Esophagus squamous epithelium (tissue), 5 donors: ENCODE measurements at regions not wholly inside any gene's neighbourhood (a gene's known extent, or its start where the extent isn't known, plus 50 kb on each side); places are given as distances from the start of the nearest gene placed in this dataset.

Source experiments
- DNase-seq: peaks from one replicate; lab custom pipeline; 2025; lab: John Stamatoyannopoulos, UW
- H3K27ac ChIP-seq, 4 donors: fragments of 200-600 bp; sonication (generic); one replicate each; pipeline ENCODE4 v1.5.1; 2016 to 2019; ENCODE audit warnings: mild to moderate bottlenecking in 1 of 4
- H3K27me3 ChIP-seq, 4 donors: fragments of 200-600 bp; sonication (generic); 1 replicate in 3 of 4; 2 replicates in 1 of 4; pipeline versions ENCODE4 v1.5.1 to v1.6.0; 2017 to 2021; ENCODE audit warnings: antibody characterized with exemption in 1 of 4
- H3K36me3 ChIP-seq, 3 donors: fragments of 200-600 bp; sonication (generic); one replicate each; pipeline ENCODE4 v1.5.1; 2016 to 2019
- H3K4me1 ChIP-seq, 3 donors: fragments of 200-600 bp; sonication (generic); one replicate each; pipeline ENCODE4 v1.5.1; 2017 to 2019
- H3K4me3 ChIP-seq, 4 donors: fragments of 200-600 bp; sonication (generic); 1 replicate in 3 of 4; 2 replicates in 1 of 4; pipeline ENCODE4 v1.5.1; 2016 to 2019; ENCODE audit warnings: mild to moderate bottlenecking in 2 of 4, moderate library complexity in 1 of 4
- H3K9me3 ChIP-seq, 3 donors: fragments of 200-600 bp; sonication (generic); one replicate each; pipeline ENCODE4 v1.5.1; 2016 to 2019
- CTCF ChIP-seq, 6 experiments: fragments of 450-650 bp in 4 of 6; fragments of 200-600 bp in 2 of 6; sonication (generic) in 2 of 6; IDR thresholded peaks; one replicate each; pipeline ENCODE4 v1.5.1; 2016 to 2019; ENCODE audit warnings: antibody characterized with exemption in 6 of 6, mild to moderate bottlenecking in 4 of 6, moderate library complexity in 4 of 6
- POLR2A ChIP-seq, 4 donors: fragments of 450-650 bp; IDR thresholded peaks; one replicate each; pipeline ENCODE4 v1.6.1; 2017; ENCODE audit warnings: antibody characterized with exemption in 4 of 4, mild to moderate bottlenecking in 4 of 4, moderate library complexity in 3 of 4
- WGBS, 2 donors: methylation state at CpG; one replicate each; pipeline ENCODE4 v1.1.5; 2018; 5-methylcytosine and 5-hydroxymethylcytosine counted together
- intact Hi-C: fragments of 100-400 bp; cut with DNase I; formaldehyde crosslinking; loops from one replicate; pipeline ENCODE4 v1.15.0; 2022
- donor health status: DM: yes; HTN: yes; CAD: no.

GRCh38 chr13:75995966-75996365 lies 359.8 kb downstream of the LMO7 start:
- Histone ChIP-seq H3K27me3 (no peaks in the 10 kb centered on the region), H3K36me3 (no peaks in the 10 kb centered on the region), H3K4me3 (no peak overlapping the region), H3K27ac (no peak overlapping the region), H3K9me3 (no peaks in the 10 kb centered on the region), H3K4me1 (no peaks in the 10 kb centered on the region)
- intact Hi-C loops, result no loop called here
- TF ChIP-seq CTCF (IDR thresholded peaks at IDR 0.05), result no peak
- TF ChIP-seq POLR2A (IDR thresholded peaks at IDR 0.05), result no peak
- WGBS, 2 donors, result 62 to 80% methylated on average over 2 of the region's 2 CpGs
- DNase-seq, result no peak

GRCh38 chr13:75993823-75994222 lies 357.7 kb downstream of the LMO7 start:
- H3K27me3 ChIP-seq, result no peaks in the 10 kb centered on the region

GRCh38 chr13:75993241-75993640 lies 357.1 kb downstream of the LMO7 start:
- Histone ChIP-seq H3K36me3 (no peaks in the 10 kb centered on the region), H3K4me3 (no peak overlapping the region), H3K4me1 (no peaks in the 10 kb centered on the region), H3K27me3 (no peaks in the 10 kb centered on the region), H3K9me3 (no peaks in the 10 kb centered on the region), H3K27ac (no peak overlapping the region)
- DNase-seq, result no peak
- 70 to 80% methylated on average over 3 of the region's 3 CpGs for WGBS, 2 donors
- intact Hi-C loops, result no loop called here
- TF ChIP-seq CTCF (IDR thresholded peaks at IDR 0.05), result no peak
- no peak for TF ChIP-seq POLR2A (IDR thresholded peaks at IDR 0.05)

More at GRCh38 chr13:75993823-75994222, 357.7 kb downstream of the LMO7 start:
- H3K27ac ChIP-seq, result no peak overlapping the region
- DNase-seq, result no peak
- 64 to 80% methylated on average over 8 of the region's 8 CpGs for WGBS, 2 donors
- H3K4me3 ChIP-seq, result no peak overlapping the region
- no peaks in the 10 kb centered on the region for H3K9me3 ChIP-seq
- intact Hi-C loops, result no loop called here
- TF ChIP-seq POLR2A (IDR thresholded peaks at IDR 0.05), result no peak
- no peak for TF ChIP-seq CTCF (IDR thresholded peaks at IDR 0.05)
- no peaks in the 10 kb centered on the region for H3K4me1 ChIP-seq
- no peaks in the 10 kb centered on the region for H3K36me3 ChIP-seq

GRCh38 chr13:75986818-75987217 lies 350.7 kb downstream of the LMO7 start:
- DNase-seq, result no peak
- Histone ChIP-seq H3K36me3 (no peaks in the 10 kb centered on the region), H3K4me1 (no peaks in the 10 kb centered on the region), H3K27ac (no peak overlapping the region), H3K27me3 (no peaks in the 10 kb centered on the region), H3K4me3 (no peak overlapping the region), H3K9me3 (no peaks in the 10 kb centered on the region)
- TF ChIP-seq POLR2A (IDR thresholded peaks at IDR 0.05), result no peak
- TF ChIP-seq CTCF (IDR thresholded peaks at IDR 0.05), result no peak
- intact Hi-C loops, result no loop called here
- 71 to 84% methylated on average over 1 of the region's 1 CpG for WGBS, 2 donors

GRCh38 chr13:75985132-75985531 lies 349.0 kb downstream of the LMO7 start:
- intact Hi-C loops, result no loop called here
- 85 to 92% methylated on average over 1 of the region's 1 CpG for WGBS, 2 donors
- Histone ChIP-seq H3K27me3 (no peaks in the 10 kb centered on the region), H3K27ac (no peak overlapping the region), H3K9me3 (no peaks in the 10 kb centered on the region), H3K36me3 (no peaks in the 10 kb centered on the region), H3K4me1 (no peaks in the 10 kb centered on the region), H3K4me3 (no peak overlapping the region)
- TF ChIP-seq CTCF (IDR thresholded peaks at IDR 0.05), result no peak
- no peak for TF ChIP-seq POLR2A (IDR thresholded peaks at IDR 0.05)
- DNase-seq, result no peak
